ENCODE measurements at regions not wholly inside any gene's neighbourhood (a gene's known extent, or its start where the extent isn't known, plus 50 kb on each side); places are given as distances from the start of the nearest gene placed in this dataset.

DNA sequence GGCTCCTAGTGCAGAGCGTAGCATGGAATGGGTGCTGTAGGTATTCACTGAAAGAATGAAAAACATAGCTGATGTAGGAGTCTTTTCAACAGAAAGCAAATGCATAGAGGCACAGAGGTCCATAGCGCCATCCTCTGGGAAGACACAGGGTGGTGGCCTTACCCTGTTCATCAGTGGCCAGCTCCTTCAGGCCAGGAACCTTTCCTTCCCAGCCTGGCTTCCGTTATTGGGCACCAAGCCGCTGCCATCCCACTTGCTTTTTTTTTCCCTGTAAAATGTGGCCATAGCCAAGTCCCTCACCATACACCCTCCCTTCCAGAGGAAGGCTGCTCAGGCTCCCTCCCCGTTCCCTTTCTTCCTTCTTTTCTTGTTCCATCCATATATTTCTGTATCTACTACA, 118.1 kb downstream of the ZNF621 start:
- no peak for DNase-seq (ENCODE audit: low read depth in 4 of 4, low spot score in 3 of 4)

- DNase-seq (ENCODE audit: low read depth in 4 of 4, low spot score in 3 of 4): no peak
These were observed 121.1 kb downstream of the ZNF621 start for GRCh38 chr3:40645883-40646282.

DNA sequence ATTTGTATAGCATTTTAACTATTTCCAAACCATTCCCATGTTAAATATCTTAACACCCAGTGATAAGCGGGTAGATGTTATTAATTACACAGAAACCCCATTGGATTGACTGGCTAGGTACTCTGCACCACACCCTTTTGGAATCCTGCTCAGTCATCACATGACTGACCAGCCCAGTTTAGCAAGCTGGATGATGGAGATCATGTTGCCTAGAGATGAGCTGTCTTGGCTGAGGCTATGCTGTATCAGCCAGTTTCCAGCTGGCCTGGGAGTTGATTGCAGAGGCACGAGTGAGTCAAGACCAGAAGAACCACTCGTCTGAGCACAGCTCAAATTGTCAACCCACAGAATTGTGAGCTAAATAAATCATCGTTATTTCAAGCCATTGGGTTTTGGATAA, 124.6 kb downstream of the ZNF621 start:
- no peak for DNase-seq (ENCODE audit: low read depth in 4 of 4, low spot score in 3 of 4)

DNA sequence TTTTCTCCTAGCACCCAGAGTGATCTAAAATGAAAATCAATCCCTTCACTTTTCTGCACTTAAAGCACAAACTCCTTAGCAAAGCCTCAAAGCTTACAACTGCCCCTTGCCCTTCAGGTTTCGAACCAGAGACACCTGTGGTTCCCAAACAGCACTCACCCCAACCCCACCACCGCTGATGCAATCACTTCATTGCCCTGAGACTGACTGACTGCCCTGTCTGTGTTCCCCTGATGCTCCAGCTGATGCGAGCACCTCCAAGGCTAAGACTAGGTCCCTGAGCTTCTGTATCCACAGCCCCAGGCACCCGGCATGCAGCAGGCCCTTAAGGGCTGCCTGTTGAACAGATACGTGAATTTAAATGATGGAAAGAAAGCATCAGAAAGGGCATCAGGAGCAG, 127.3 kb downstream of the ZNF621 start:
- DNase-seq (ENCODE audit: low read depth in 4 of 4, low spot score in 3 of 4): no peak

- no peak for DNase-seq (ENCODE audit: low read depth in 4 of 4, low spot score in 3 of 4)
These were observed 128.2 kb downstream of the ZNF621 start for GRCh38 chr3:40653001-40653400.

GRCh38 chr3:40653878-40654277, 129.1 kb downstream of the ZNF621 start:
- DNase-seq (ENCODE audit: low read depth in 4 of 4, low spot score in 3 of 4): no peak

DNA sequence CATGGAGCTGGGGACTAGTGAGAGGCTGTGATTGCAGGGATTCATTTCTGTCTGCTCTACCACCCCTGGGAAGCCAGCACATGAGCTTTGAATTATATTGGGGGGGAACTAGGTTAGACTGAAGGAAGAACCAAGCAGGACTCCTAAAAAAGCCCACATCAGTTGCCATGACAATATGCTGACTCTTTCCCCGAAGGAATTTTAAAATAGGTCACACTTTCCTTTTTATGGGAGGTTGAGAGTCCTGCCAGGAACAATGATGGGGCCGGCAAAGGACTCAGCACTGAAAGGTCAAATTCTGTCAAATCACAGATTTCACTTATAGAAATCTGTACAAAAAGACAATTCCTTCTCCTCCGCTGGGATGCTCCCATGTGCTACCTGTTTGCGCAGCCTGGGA, 130.8 kb downstream of the ZNF621 start:
- no peak for DNase-seq (ENCODE audit: low read depth in 4 of 4, low spot score in 3 of 4)

GRCh38 chr3:40657623-40658022, 132.9 kb downstream of the ZNF621 start:
- DNase-seq (ENCODE audit: low read depth in 4 of 4, low spot score in 3 of 4): no peak

- DNase-seq (ENCODE audit: low read depth in 4 of 4, low spot score in 3 of 4): no peak
These were observed 133.5 kb downstream of the ZNF621 start for GRCh38 chr3:40658305-40658704.

- DNase-seq (ENCODE audit: low read depth in 4 of 4, low spot score in 3 of 4): no peak
These were observed 135.8 kb downstream of the ZNF621 start for GRCh38 chr3:40660554-40660953.

DNA sequence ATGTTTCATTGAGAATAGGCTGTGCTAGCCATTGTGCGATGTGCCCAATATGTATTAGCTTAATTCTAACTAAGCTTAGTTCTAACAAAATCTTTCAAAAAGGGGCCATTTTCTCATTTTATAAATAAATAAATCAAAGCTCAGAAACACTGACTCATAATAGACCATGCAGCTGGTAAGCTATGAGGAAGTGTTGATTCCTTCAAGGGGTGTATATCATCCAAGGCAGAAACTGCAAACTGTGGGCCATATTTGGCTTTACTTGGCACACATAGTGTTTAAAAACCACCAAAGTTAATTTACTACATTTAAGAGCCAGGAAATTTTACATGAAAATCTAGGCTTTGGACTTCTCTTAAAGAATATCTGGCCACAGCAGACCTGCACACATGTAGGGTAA, 136.5 kb downstream of the ZNF621 start:
- no peak for DNase-seq (ENCODE audit: low read depth in 4 of 4, low spot score in 3 of 4)

- no peak for DNase-seq (ENCODE audit: low read depth in 4 of 4, low spot score in 3 of 4)
These were observed 138.5 kb downstream of the ZNF621 start for GRCh38 chr3:40663280-40663679.

- DNase-seq (ENCODE audit: low read depth in 4 of 4, low spot score in 3 of 4): no peak
These were observed 144.4 kb downstream of the ZNF621 start for GRCh38 chr3:40669176-40669575.

DNA sequence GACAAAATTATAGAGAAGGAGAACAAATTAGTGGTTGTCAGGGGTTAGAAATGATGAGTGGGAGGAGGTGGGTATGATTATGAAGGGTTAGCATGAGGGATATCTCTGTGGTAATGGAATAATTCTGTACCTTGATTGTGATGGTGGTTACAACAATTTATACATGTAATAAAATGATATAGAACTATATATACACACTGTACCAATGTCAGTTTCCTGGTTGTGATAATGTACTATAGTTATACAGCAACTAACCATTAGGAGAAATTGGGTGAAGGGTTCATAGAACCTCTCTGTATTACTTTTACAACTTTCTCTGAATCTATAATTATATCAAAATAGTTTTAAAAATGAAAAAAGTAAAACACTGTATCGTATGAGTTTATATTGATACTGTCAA, 148.1 kb downstream of the ZNF621 start:
- no peak for DNase-seq (ENCODE audit: low read depth in 4 of 4, low spot score in 3 of 4)

DNA sequence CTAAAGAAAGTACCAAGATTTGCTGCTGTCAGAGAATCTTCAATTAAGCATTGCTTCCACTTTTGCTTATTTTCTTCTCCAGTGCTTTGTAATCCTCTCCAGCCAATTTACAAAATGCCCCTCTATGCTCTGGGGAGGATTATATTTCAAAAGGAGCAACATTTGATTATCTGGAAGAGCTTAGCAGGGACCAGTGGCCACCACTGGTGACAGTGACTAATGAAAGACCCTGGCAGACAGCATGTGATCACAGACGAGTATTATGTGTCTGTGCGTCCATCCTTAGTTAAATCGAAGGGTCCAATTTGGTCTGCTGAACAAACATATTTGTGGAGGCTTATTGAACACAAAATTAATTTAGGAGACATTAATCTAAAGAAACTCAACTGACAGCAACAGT, 152.6 kb downstream of the ZNF621 start:
- no peak for DNase-seq (ENCODE audit: low read depth in 4 of 4, low spot score in 3 of 4)

DNA sequence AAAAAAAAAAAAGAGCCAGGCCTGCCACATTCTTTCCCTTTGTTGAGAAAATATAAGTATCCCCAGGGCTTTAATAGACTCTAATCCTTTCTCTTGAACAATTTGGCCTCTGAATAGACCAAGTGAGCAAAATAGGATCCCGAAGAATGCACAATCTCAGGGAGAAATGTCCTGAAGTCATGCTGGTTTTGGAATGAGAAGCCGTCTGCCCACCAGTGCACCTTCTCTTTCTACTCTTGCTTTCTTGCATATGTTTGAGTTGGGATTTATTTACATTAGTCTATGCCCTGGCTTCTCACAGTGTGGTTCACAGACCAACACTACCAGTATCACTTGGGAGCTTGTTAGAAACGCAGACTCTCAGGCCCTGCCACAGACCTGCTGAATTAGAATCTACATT, 153.0 kb downstream of the ZNF621 start:
- no peak for DNase-seq (ENCODE audit: low read depth in 4 of 4, low spot score in 3 of 4)

DNA sequence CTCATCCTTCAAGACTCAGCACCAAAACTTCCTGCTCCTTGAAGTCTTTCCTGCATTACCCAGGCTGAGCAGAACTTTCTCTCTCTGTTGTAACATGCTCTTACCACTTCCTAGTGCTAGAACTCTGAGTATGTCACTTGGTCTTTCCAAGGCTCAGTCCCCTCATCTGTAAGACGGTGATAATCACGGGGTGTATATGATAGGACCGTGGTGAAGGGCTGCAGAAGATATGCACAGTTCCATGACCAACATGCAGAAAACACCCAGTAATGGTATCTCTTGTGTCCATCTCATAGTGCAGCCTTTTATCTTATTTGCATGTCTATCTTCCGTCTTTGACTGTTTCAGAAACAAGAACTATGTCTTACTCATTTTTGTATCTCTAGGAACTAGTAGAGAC, 154.5 kb downstream of the ZNF621 start:
- no peak for DNase-seq (ENCODE audit: low read depth in 4 of 4, low spot score in 3 of 4)

DNA sequence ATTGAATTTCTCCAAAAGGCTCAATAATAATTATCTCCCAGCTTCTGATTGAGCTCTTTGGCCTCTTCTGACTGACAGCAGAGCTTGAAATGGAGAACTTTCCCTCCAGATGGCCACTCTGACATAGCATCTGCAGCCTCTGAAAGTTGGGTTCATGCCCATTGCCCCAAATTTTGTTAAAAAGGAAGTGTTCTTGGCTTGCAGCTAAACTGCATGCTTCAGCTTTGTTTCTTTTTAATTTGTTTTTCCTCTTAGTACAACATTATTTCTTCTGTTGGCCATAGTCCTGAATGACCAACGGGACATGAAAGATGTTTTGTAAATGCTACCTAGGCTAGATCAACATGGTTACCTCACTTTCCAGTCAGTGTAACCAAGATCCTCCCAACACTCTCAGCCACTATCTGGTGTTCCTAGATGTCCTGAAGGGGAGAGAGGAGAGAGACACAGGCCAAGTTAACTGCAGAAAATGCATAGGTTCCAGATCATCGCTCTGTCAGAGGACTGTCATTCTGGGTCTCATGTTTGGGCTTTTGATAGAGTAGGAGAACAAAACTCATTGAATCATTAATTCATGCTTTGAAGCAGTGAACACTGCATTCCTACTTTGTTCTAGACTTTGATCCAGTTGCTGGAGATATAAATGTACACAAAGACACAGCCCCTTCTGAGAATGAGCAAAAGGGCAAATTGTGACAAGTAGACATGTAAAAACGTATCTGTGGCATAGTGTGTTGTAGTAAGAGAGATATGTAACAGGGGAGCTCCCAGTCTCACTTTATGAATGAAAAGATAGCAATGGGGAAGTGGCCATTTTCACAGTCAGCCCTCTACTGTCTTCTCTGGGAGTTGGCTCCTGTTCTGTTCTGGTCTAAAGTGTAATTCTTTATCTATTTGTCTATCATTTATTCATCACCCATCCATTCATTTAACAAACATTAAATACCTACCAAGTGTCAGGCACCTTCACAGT, 156.2 kb downstream of the ZNF621 start:
- no peak for DNase-seq (ENCODE audit: low read depth in 4 of 4, low spot score in 3 of 4)

GRCh38 chr3:40681658-40682055, 156.9 kb downstream of the ZNF621 start:
- no peak for DNase-seq (ENCODE audit: low read depth in 4 of 4, low spot score in 3 of 4)

DNA sequence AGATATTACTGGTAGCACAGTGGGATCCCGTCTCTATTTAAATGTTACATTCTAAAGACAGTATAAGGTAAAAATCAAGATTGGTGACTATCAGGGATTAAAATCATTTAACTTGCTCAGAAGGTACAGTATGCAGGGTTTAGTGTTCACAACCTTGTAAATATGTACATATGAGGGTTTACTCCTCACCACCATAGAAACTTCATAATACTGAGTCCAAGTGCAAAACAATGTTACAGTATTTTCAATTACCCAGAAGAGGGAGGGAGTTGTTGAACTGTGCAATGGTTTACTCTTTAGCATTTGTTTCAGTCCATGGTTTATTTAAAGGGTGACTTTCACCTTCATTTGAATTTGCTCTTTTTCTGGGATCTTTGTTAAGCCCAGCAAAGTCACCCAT, 165.1 kb downstream of the ZNF621 start:
- no peak for DNase-seq (ENCODE audit: low read depth in 4 of 4, low spot score in 3 of 4)

- no peak for DNase-seq (ENCODE audit: low read depth in 4 of 4, low spot score in 3 of 4)
These were observed 166.1 kb downstream of the ZNF621 start for GRCh38 chr3:40690749-40691451.

GRCh38 chr3:40691452-40691861, 166.7 kb downstream of the ZNF621 start:
- DNase-seq (ENCODE audit: low read depth in 4 of 4, low spot score in 3 of 4): no peak

Data from left renal pelvis (tissue), 4 donors.